ENCODE measurements at regions not wholly inside any gene's neighbourhood (a gene's known extent, or its start where the extent isn't known, plus 50 kb on each side); places are given as distances from the start of the nearest gene placed in this dataset.

GRCh38 chr11:11672789-11673188, 51.0 kb upstream of the GALNT18 start:
- no peak for TF ChIP-seq CTCF (conservative IDR thresholded peaks at IDR 0.05)
- no peak for TF ChIP-seq ZFX (IDR thresholded peaks at IDR 0.05)

Data from C4-2B (cell line).